GM18502 (cell line): ENCODE measurements at regions not wholly inside any gene's neighbourhood (a gene's known extent, or its start where the extent isn't known, plus 50 kb on each side); places are given as distances from the start of the nearest gene placed in this dataset.
"Not testable (repeated sequence)": the region's sequence is repeated elsewhere in the genome, so short reads cannot be mapped to it uniquely, and the experiment has no call there.

Experiments used
- ATAC-seq: cut with Tn5 transposase; IDR thresholded peaks from one replicate; pipeline ENCODE4 v1.9.1; 2021; ENCODE audit warnings: mild to moderate bottlenecking; ENCODE audit not compliant: unreplicated experiment, poor library complexity

DNA sequence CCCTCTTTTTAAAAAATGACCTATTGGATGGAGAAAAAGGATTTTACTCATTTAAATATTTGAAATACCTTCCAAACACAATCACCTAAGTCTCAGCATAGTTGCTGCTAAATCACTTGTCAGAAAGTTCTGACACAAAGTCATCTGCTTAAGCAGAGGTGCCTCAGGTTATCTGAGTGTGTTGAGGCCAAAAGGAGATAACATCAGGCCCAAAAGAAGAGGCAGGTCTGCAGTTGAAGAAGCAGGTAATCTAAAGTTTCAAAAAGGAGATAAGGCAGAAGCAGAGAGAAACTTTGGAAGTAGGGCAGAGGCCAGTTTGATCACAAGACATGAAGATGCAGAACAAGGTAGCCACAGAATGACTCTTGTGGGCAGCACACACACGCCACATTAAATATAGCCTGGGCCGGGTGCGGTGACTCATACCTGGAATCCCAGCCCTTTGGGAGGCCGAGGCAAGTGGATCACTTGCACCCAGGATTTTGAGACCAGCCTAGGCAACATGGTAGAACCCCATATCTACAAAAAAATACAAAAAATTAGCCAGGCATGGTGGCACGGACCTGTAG lies 175.7 kb upstream of the API5 start:
- ATAC-seq = peak; percentile 88

DNA sequence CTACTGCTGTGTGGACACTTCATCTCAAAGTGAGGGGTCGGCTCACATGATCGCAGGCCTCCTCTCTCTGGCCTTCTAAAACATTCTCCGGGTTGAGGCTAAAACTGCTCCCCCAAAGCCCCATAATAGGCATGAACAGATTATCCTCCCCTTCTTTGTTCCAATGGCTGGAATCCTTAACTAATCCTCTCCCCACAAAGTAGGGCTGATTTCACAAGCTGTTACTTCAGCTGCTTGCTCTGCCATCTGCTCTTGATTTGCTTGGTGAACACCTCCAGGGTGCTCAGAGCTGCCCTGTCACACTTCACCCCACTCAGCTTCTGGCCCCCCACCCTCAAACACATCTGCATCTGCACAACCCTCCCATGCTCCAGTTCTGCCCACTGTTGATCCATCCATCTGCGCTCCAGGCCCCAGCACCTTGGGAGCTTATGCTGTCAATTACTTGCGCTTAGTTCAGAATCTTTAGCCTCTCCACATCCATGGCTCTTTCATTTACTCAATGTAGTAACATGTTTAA lies 173.1 kb upstream of the API5 start:
- no peak for ATAC-seq

DNA sequence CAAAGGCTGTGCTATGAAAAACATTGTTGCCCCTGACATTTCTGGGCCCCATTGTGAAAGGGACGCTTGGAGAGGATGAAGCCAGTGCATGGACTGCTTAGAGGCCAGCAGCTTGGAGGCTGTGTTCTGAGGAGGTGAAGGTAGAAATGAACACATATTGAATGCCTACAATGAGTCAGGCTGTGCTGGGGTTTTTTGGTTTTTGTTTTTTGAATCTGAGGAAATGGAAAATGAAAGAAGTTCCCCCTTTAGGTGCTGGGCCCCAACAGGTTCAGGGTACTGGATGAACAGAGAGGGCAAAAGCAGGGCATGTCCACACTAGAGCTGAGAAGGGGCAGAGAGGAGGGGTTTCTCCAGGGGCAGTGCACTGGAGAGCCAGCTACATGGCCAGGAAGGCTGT lies 166.1 kb upstream of the API5 start:
- ATAC-seq = peak; percentile 95

DNA sequence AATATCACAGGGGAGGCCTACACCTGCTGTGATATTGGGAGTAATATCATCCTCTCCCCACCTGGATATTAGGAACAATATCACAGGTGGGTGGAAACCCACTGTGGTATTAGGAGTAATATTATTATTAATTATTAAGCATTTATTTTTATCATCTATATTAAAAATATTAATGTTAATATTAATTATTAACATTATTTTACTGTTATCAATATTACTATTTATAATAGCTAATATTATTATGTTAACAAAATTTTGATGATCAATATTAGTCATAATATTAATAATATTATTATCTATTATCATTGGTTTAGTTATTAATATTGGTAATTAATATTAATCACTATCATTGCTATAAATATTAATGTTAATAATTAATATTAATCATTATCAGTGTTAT lies 161.1 kb upstream of the API5 start:
- no peak for ATAC-seq

DNA sequence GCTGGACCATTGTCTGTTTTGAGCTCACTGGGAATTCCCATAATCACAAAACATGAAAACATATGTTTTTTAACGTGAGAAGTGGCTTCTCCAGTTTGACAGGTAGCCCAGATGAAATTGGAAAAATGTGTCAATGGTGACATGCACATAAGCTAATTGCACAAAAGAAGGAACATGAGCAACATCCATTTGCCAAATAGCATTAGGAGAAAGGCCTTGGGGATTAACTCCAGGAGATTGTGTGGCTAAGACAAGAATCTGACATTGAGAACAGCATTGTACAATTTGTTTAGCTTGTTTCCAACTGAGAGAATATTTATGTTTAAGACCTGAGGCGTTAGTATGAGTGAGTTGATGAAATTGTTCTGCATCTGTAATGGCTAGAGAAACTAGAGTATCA lies 147.0 kb upstream of the API5 start:
- no peak for ATAC-seq

DNA sequence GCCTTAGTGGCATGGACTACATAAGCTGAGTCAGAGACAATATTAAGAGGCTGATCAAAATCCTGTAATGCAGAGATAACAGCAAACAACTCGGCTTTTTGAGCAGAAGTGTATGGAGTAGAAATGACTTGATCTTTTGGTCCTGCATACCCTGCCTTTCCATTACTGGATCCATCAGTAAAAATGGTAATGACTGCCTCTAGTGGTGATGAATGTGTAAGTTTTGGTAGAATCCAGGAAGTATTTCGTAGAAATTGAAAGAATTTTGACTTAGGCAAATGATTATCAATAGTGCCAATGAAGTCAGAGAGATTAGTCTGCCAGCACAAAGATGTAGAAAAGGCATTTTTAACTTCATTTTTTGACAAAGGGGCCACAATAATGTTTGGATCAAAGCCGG lies 146.4 kb upstream of the API5 start:
- ATAC-seq = not testable (repeated sequence)

DNA sequence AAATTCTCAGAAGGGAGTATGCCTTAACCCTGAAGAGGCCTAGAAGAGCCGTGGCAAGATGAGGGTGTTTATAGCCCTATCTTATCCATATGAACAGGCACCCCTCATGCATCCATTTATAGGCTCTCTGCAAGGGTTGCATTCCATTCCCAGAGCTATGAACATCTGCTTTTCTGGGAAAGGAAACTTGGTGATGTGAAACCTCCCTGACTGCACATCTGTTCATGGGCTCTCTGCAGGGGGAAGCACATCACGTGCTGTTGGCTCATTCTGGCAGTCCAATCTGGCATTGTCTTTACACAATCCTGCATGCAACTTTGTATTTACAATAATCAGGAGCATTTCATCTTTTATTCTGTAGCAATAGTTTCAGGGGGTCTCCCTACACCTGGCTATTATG lies 143.6 kb upstream of the API5 start:
- ATAC-seq = not testable (repeated sequence)

DNA sequence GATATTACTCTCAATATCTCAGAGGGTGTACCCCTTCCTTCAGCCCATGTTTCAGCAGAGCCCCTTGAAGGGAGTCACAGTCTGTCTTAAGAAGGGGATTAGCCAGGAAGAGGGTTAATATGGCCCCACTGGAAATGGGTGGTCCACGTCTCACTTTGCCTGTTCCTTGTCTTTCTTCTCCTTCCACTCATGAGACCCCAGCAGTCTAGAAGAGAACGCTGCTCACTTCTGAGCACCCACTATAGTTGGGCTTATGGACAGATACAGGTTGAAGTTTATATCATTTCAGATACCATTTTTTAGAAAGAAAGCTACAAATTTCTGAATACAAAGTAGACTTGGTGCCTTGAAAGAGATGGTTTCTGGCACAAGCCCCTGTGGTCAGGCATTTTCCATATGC lies 139.3 kb upstream of the API5 start:
- no peak for ATAC-seq

DNA sequence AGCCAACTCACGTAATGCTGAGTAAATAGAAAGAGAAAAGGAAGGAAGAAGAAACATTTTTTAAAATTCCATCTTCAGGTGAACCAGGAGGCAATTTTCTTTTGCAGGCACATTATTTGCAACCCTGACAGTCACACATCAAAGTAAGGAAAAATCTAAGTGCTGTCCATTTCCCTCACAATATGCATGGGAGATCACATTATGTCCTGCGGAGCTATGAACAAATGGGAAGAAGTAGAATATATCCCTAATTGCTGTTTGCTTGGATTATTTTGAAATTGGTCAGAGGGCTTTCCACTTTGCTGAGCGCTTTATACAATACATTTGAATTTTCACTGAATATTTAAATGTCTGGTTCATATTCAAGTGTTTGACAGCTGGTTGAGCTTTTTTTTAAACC lies 133.8 kb upstream of the API5 start:
- no peak for ATAC-seq

DNA sequence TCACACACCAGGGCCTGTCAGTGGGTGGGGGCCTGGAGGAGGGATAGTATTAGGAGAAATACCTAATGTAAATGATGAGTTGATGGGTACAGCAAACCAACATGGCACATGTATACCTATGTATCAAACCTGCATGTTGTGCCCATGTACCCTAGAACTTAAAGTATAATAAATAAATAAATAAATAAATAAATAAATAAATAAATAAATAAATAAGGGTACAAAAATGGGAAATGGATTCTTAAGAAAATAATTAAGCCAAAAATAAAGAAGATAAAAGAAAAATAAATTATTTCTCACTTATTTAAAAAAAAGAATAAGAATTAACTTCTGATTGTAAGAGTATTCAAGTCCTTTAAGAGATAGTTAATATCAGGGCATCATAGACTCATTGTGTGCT lies 117.3 kb upstream of the API5 start:
- ATAC-seq = not testable (repeated sequence)

DNA sequence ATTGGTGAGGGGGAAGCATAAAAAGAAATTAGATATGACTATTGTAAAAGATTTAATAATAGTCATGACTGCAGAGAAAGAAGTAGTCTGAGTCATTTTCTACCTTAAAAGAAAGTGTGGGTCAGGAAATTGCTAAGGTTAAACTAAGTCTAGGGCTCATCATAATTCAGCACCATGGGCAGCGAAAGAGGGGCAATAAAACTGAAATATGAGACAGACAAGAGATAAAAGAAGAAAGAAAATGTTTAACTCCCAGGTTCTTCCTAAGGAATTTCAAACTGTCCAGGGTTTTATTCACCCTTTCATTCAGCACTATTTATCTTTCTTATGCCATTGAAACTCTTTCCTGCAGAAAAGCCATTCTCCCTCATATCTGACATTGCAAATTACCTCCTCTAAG lies 114.4 kb upstream of the API5 start:
- ATAC-seq = no peak

DNA sequence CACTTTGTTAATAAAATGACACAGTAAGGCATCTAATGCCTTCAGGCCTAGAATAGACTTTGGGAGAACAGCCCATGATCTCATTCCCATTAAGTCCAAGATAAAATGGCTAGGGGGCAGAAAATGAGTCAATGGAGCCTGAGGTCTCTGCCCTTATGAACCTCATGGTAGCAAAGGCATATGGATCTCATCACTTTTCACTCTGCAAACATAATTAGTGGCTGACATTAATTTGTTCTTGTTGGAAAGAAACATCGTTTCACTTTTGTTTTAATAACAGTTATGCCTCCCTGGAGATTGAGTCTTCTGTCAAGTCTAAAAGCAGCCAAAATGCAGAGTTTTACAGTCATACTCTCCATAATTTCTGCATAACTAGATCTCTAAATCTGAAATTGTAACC lies 111.8 kb upstream of the API5 start:
- ATAC-seq = no peak

DNA sequence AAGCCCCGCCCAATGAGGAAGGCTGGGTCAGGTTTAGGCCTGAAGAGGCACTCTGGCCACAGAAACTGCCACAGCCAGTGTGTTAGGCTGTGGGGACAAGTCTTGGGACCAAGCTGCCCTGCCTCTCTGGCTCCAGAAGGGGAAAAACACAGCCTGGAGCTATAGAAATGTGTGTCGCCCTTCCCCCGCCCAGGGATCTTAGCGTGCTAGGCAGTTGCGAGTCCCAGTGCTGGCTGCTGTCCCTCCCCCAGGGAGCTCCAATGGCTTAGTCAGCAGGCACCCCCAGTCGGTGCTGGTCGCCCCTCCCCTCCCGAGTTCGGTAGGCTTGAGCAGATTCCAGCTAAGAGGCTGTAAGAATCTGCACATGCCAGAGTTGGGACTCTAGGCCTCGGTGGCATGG lies 99.5 kb upstream of the API5 start:
- no peak for ATAC-seq

DNA sequence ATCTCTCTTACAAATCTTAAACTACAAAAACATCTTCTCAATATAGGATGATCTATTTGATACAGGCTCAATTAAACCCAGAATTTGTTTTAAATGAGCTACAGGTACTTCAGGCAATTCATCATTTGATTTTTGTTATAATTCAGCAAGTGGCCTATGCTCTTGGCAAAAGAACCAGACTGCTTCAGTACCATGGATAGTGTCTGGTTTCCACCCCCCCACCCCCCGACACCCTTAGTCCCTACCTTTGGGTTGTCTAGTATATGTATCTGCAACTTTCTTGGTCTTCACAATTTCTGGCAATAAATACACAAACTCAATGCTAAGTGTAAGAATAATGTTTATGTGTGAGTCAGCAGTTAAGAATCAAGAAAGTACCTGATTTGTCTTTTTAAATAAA lies 97.3 kb upstream of the API5 start:
- ATAC-seq = no peak

DNA sequence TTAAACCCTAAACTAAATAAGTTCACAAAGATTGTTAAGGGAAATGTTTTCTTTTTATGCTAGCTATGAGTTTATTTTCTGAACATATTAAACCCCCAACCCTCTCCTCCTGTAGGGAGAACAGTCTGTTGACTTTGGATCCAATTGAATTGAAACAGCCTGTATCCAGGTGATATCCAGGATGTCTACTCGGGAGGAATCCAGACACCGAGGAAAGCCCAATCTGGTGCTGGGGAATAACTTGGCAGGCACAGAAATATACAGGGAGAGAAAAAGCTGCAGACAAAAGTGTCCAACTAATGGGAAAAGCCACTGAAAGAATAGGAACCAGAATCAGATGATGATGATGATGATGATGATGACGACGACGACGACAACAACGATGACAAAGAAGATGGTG lies 93.9 kb upstream of the API5 start:
- ATAC-seq = no peak

DNA sequence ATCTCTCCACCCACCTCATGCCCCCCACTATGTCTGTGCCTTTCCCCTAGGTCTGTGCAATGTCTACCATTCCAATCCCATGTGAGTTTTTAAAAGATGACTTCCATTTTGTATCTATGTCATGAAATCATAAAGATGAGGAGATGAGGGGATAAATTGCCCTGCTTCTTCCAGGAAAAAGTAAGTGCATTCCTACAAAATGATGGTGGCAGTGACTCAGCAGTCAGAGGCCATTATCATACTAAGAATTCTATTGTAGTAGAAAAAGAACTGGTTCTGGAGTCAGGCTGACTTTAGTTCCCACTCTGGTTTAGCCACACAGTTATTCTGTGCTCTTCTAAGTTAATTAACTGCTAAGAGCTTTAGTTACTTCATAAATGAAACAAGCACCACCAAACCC lies 89.6 kb upstream of the API5 start:
- ATAC-seq = no peak

DNA sequence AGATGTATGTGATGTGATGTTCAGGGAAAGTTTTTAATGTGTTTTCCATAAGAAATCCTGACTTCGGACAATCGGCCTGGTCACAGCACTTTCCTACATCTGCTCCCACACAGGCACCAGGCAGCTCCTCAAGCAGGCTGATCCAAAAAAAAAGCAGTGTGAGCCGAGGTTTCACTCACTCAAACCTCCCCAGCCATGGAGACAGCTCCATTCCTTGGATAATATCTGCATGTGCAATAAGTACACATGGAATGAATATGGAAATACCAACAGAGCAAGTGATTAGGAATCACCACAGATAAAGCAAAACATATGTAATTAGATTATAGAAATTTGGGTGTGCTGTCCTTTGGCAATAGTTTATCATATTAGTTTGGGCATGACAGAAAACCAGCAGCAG lies 88.8 kb upstream of the API5 start:
- no peak for ATAC-seq

DNA sequence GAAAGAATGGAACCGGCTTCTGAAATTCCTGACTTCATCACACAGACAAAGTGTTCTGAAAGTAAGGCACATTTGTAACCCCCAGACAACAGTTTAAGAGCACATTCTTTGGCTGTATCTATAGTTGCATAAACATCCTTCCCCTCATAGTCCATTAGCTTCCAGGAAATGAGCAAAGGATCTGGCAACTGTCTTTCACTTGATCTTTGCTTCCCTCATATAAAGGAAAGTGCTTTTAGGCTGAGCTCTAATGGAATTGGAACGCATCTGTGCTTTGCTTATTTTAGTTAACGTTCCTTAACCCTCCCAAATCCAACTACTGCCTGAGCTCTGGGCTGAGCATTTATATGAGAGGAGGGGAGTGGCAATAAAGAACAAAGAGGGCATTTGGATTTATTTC lies 76.9 kb upstream of the API5 start:
- ATAC-seq = no peak

DNA sequence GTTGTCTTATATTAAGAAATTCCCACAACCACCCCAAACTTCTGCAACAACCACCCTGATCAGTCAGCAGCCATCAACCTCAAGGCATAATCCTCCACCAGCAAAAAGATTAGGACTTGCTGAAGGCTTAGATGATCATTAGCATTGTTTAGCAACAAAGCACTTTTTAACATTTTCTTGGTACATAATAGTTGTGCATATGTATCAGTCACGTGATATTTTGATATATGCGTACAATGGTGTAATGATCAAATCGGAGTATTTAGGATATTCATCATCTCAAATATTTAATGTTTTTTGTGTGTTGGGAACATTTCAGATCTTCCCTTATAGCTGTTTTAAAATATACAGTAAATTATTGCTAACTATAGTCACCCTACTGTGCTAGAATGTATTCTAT lies 73.5 kb upstream of the API5 start:
- ATAC-seq = no peak

DNA sequence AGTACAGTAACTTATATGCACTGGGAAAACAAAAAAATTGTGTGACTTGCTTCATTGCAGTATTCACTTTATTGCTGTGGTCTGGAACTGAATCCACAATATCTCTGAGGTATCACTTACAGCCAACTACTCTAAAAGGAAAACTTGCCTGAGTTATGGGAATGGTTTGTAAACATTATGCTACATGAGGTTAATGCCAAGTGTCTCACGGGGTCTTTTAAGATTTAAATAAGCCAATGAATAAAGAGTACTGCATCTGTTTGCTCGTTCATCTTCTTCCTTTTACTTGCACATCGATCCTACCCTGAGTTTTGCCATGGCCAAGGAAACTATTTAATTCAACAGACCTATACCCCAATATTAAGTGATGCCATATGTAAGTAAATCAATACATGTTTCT lies 72.0 kb upstream of the API5 start:
- ATAC-seq = no peak

DNA sequence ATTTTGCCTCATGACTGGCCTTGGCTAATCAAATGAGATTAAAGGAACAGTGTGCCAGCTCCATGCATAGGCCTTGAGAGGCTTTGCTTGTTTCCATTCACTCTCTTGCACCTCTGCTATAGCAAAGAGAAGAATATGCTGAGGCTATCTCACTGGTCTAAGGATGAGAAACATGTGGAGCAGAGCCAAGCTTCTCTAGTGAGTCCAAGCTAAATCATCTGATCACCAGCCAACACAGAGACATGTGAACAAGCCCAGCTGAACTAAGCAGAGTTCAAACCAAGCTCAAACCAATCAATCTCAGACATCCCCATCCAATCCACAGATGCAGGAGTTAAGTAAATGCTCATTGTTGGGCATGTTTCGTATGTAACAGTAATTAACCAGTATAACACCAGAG lies 69.4 kb upstream of the API5 start:
- no peak for ATAC-seq

DNA sequence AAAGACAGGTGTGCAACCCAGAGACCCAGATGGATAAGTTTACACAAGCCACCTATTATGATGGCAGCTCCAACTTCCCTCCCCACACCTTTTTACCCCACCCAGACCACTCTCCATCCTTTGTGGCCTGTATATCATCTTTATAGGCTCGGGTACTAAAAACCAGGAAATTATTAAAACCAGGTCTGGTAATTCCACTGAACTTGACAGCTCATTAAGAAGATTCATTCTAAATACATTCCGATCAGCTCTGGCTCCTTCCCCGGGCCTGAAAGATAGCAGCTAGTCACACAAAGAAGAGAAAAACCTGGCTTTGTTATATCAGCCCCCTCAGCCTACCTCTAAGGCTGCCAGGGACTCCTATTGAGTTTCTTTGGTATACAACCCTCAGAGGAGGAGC lies 67.9 kb upstream of the API5 start:
- ATAC-seq = no peak

DNA sequence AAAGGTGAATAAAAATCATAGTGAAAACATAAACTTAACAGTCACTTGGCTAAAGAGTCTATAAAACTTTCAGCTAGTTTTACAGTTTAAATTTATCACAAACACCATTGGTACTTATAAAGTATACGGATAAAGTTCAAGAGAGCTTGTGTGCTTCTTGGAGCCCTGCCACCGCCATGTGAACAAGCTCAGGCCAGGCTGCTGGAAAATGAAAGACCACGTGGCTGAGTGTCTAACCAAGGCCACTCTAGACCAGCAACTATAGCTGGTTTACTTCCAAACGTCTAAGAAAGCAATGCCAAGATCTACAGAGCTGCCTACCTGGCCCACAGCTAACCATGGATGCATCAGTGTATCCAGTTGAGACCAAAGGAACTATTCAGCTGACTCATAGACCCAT lies 66.3 kb upstream of the API5 start:
- no peak for ATAC-seq
